ENCODE measurements at regions not wholly inside any gene's neighbourhood (a gene's known extent, or its start where the extent isn't known, plus 50 kb on each side); places are given as distances from the start of the nearest gene placed in this dataset.

DNA sequence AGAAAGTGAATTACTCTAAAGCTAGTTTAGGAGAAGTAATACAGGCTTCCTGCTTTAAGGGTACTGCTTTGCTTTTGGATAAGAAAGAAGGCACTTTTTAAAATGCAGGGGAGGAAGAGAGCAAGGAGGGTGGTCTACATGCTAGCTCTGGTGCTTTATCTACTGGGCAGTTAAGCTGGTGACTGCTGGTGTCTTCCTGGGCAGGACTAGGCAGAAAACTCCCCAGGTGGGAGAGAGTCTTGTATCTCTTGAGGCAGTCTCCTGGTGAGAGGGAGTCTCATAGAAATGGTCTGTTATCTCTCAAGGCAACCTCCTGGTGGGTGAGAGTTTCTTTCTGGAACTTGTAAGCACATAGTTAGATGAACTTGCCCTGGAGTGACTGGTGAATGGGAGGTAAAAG is 953.9 kb upstream of the GOT2 start:
- TF ChIP-seq, protein P1, sequence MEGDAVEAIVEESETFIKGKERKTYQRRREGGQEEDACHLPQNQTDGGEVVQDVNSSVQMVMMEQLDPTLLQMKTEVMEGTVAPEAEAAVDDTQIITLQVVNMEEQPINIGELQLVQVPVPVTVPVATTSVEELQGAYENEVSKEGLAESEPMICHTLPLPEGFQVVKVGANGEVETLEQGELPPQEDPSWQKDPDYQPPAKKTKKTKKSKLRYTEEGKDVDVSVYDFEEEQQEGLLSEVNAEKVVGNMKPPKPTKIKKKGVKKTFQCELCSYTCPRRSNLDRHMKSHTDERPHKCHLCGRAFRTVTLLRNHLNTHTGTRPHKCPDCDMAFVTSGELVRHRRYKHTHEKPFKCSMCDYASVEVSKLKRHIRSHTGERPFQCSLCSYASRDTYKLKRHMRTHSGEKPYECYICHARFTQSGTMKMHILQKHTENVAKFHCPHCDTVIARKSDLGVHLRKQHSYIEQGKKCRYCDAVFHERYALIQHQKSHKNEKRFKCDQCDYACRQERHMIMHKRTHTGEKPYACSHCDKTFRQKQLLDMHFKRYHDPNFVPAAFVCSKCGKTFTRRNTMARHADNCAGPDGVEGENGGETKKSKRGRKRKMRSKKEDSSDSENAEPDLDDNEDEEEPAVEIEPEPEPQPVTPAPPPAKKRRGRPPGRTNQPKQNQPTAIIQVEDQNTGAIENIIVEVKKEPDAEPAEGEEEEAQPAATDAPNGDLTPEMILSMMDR (conservative IDR thresholded peaks at IDR 0.05), result no peak
- TF ChIP-seq ZFX (IDR thresholded peaks at IDR 0.05), result no peak
